Smooth muscle cell (in vitro differentiated cells): ENCODE measurements at regions not wholly inside any gene's neighbourhood (a gene's known extent, or its start where the extent isn't known, plus 50 kb on each side); places are given as distances from the start of the nearest gene placed in this dataset.

ENCODE experiments used
- DNase-seq: peaks from one replicate; lab custom pipeline; 2025; ENCODE audit not compliant: unreplicated experiment; lab: John Stamatoyannopoulos, UW
- H2AFZ ChIP-seq: fragments of 200-600 bp; sonication (generic); 2 replicates; pipeline ENCODE4 v1.6.0; 2016; ENCODE audit warnings: antibody characterized with exemption, low read depth, mild to moderate bottlenecking
- H3F3A ChIP-seq: fragments of 200-600 bp; sonication (generic); 2 replicates; pipeline ENCODE4 v1.6.0; 2017; ENCODE audit warnings: antibody characterized with exemption, low read depth
- H3K27ac ChIP-seq: fragments of 200-600 bp; sonication (generic); 2 replicates; pipeline ENCODE4 v1.5.1; 2016; ENCODE audit warnings: low read depth, mild to moderate bottlenecking
- H3K27me3 ChIP-seq: fragments of 200-600 bp; sonication (generic); 2 replicates; pipeline ENCODE4 v1.6.1; 2016; ENCODE audit warnings: low read depth, mild to moderate bottlenecking
- H3K36me3 ChIP-seq: fragments of 200-600 bp; sonication (generic); 2 replicates; pipeline ENCODE4 v1.5.1; 2016; ENCODE audit warnings: low read depth
- H3K4me1 ChIP-seq: fragments of 200-600 bp; sonication (generic); 2 replicates; pipeline ENCODE4 v1.5.1; 2016; ENCODE audit warnings: low read depth
- H3K4me2 ChIP-seq: fragments of 200-600 bp; sonication (generic); 2 replicates; pipeline ENCODE4 v1.6.0; 2016; ENCODE audit warnings: mild to moderate bottlenecking
- H3K4me3 ChIP-seq: fragments of 200-600 bp; sonication (generic); 2 replicates; pipeline ENCODE4 v1.5.1; 2016; ENCODE audit warnings: mild to moderate bottlenecking
- H3K79me2 ChIP-seq: fragments of 200-600 bp; sonication (generic); 2 replicates; pipeline ENCODE4 v1.6.0; 2016; ENCODE audit warnings: low read depth, mild to moderate bottlenecking
- H3K9ac ChIP-seq: fragments of 200-600 bp; sonication (generic); 2 replicates; pipeline ENCODE4 v1.6.0; 2016; ENCODE audit warnings: low read depth
- H3K9me3 ChIP-seq: fragments of 200-600 bp; sonication (generic); replicated peaks from 2 replicates; pipeline ENCODE4 v1.5.1; 2016; ENCODE audit warnings: low read depth
- H4K20me1 ChIP-seq: fragments of 200-600 bp; sonication (generic); 2 replicates; pipeline ENCODE4 v1.6.0; 2016; ENCODE audit warnings: low read depth
- WGBS: methylation state at CpG from one replicate; pipeline ENCODE4 v1.1.7; 2016; ENCODE audit warnings: low lambda C conversion rate; 5-methylcytosine and 5-hydroxymethylcytosine counted together
- TF ChIP-seq, protein P1 (sequence below): fragments of 200-600 bp; sonication (generic); IDR thresholded peaks from 2 replicates; pipeline ENCODE4 v1.5.1; 2017; ENCODE audit warnings: borderline replicate concordance, mild to moderate bottlenecking, antibody characterized with exemption; ENCODE audit not compliant: insufficient read depth, poor library complexity, severe bottlenecking

DNA sequence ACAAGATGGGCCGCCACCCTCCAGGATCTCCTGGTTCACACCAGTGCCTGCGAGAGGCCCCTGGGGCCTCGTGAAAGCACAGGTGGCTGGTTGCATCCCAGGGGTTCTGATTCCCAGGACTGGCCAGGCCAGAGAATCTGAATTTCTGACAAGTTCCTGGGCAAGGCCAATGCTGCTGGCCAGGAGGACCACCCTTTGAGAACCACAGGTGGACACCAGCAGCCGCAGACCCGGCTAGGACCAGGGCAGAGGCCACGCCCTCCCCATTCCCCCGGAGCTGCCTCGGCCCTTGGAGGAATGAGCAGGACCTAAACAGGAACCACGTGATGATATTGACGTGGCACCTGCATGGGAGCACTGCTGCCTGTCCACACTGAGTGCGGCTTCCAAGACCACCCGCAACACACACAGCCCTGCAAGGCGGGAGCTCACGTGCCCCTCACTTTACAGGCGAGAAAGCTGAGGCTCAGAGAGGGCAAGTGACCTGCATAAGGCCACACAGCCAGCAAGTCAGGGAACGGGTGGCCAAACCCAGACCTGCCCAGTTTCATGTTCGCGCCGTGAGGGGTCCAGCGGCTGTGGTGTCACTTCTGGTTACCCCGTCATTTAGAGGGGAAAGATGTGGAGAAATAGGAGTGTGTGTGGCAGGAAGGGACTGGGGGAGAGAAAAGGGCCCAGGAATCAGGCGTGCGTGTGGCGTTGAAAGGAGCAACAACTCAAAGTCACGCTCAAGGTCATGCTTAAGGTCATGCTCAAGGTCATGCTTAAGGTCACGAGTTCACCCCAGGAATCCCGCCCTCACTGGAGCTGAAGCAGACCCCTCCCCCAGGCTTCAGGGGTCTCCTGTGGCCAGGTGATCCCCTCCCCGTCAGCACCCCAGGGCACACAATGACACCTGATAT is 105.9 kb upstream of the IER5L start:
- Histone ChIP-seq H3K36me3 (no peaks in the 10 kb centered on the region), H3K27me3 (no peaks in the 10 kb centered on the region), H4K20me1 (no peaks in the 10 kb centered on the region), H3K4me2 (no peak overlapping the region), H2AFZ (no peak overlapping the region), H3K9me3 (no peaks in the 10 kb centered on the region), H3F3A (no peaks in the 10 kb centered on the region), H3K4me3 (no peak overlapping the region), H3K27ac (no peak overlapping the region), H3K4me1 (peaks cover 3% of the 10 kb centered on the region), H3K79me2 (no peaks in the 10 kb centered on the region), H3K9ac (no peak overlapping the region)
- 93% methylated on average over 27 of the region's 28 CpGs for WGBS
- no peak for DNase-seq
- TF ChIP-seq, protein P1, sequence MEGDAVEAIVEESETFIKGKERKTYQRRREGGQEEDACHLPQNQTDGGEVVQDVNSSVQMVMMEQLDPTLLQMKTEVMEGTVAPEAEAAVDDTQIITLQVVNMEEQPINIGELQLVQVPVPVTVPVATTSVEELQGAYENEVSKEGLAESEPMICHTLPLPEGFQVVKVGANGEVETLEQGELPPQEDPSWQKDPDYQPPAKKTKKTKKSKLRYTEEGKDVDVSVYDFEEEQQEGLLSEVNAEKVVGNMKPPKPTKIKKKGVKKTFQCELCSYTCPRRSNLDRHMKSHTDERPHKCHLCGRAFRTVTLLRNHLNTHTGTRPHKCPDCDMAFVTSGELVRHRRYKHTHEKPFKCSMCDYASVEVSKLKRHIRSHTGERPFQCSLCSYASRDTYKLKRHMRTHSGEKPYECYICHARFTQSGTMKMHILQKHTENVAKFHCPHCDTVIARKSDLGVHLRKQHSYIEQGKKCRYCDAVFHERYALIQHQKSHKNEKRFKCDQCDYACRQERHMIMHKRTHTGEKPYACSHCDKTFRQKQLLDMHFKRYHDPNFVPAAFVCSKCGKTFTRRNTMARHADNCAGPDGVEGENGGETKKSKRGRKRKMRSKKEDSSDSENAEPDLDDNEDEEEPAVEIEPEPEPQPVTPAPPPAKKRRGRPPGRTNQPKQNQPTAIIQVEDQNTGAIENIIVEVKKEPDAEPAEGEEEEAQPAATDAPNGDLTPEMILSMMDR = no peak

DNA sequence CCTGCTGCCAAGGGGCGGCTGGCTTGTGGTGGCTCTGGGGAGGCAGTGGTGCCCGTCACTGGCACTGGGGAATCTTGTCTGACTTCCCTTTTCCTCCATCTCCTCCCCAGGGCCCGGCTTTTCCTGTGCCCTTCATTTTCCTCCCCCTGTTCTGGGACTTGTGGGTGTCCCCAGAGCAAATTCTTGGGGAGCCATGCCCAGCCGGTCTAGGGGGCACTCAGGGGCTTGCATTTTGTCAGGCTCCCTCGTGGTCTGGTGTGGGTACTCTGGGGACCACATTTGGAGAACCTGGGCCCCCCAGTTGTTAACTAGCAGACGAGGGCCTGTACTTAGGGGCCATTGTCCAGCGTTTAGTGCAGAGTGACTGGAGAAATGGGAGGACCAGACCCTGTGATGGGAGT is 105.2 kb upstream of the IER5L start:
- Histone ChIP-seq H3K9me3 (no peaks in the 10 kb centered on the region), H3K36me3 (no peaks in the 10 kb centered on the region), H2AFZ (no peak overlapping the region), H3K9ac (no peak overlapping the region), H3K4me2 (no peak overlapping the region), H3F3A (no peaks in the 10 kb centered on the region), H3K79me2 (no peaks in the 10 kb centered on the region), H3K4me3 (no peak overlapping the region), H3K27me3 (no peaks in the 10 kb centered on the region), H4K20me1 (no peaks in the 10 kb centered on the region), H3K4me1 (peaks cover 7% of the 10 kb centered on the region), H3K27ac (no peak overlapping the region)
- TF ChIP-seq, protein P1 = no peak
- WGBS = 91% methylated on average over 7 of the region's 7 CpGs
- DNase-seq = no peak

GRCh38 chr9:129282731-129283211 is 104.7 kb upstream of the IER5L start:
- H2AFZ ChIP-seq = no peak overlapping the region
- H3K27me3 ChIP-seq = no peaks in the 10 kb centered on the region
- no peak overlapping the region for H3K27ac ChIP-seq
- H3K36me3 ChIP-seq = no peaks in the 10 kb centered on the region
- H3K79me2 ChIP-seq = no peaks in the 10 kb centered on the region
- no peak overlapping the region for H3K9ac ChIP-seq
- H3K4me1 ChIP-seq = peaks cover 12% of the 10 kb centered on the region
- no peaks in the 10 kb centered on the region for H3K9me3 ChIP-seq
- H4K20me1 ChIP-seq = no peaks in the 10 kb centered on the region
- no peak for DNase-seq
- H3F3A ChIP-seq = no peaks in the 10 kb centered on the region
- no peak overlapping the region for H3K4me3 ChIP-seq
- TF ChIP-seq, protein P1 = no peak
- WGBS = 86% methylated on average over 15 of the region's 15 CpGs
- no peak overlapping the region for H3K4me2 ChIP-seq
